Keratinocyte (primary cell): ENCODE measurements at regions not wholly inside any gene's neighbourhood (a gene's known extent, or its start where the extent isn't known, plus 50 kb on each side); places are given as distances from the start of the nearest gene placed in this dataset.

Source experiments
- DNase-seq: peaks from one replicate; pipeline ENCODE4 v3.0.0-alpha.2; 2011; ENCODE audit warnings: low read depth, missing footprints, low spot score
- FAIRE-seq: peaks from 2 replicates; lab custom pipeline; 2011; peaks lifted over from hg19 to GRCh38; lab: Jason Lieb, UNC
- H2AFZ ChIP-seq: 2 replicates; pipeline ENCODE4 v1.6.0; 2012; ENCODE audit warnings: low read length, control low read depth, inconsistent platforms; ENCODE audit not compliant: control insufficient read depth
- H3K27ac ChIP-seq: 2 replicates; pipeline ENCODE4 v1.5.1; 2011; ENCODE audit warnings: low read length; ENCODE audit not compliant: control insufficient read depth, insufficient read depth
- H3K27me3 ChIP-seq: 3 replicates; pipeline ENCODE4 v1.6.0; 2011; ENCODE audit warnings: low read length; ENCODE audit not compliant: control insufficient read depth, insufficient read depth; ENCODE audit errors: extremely low read depth
- H3K36me3 ChIP-seq, 2 experiments: 2 replicates in 1 of 2; 3 replicates in 1 of 2; pipeline ENCODE4 v1.5.1; 2011; ENCODE audit warnings: low read length in 2 of 2, mild to moderate bottlenecking in 1 of 2; ENCODE audit not compliant: control insufficient read depth in 2 of 2, insufficient read depth in 2 of 2; ENCODE audit errors: extremely low read depth in 1 of 2
- H3K4me1 ChIP-seq: 3 replicates; pipeline ENCODE4 v1.5.1; 2011; ENCODE audit warnings: low read length; ENCODE audit not compliant: control insufficient read depth, insufficient read depth; ENCODE audit errors: extremely low read depth
- H3K4me2 ChIP-seq: 3 replicates; pipeline ENCODE4 v1.6.0; 2011; ENCODE audit warnings: low read depth, low read length; ENCODE audit not compliant: control insufficient read depth, insufficient read depth; ENCODE audit errors: extremely low read depth
- H3K4me3 ChIP-seq, 3 experiments: fragments of 200-600 bp in 1 of 3; sonication (generic) in 1 of 3; 2 replicates in 2 of 3; 3 replicates in 1 of 3; pipeline ENCODE4 v1.5.1; 2011 to 2016; ENCODE audit warnings: low read length in 3 of 3, mild to moderate bottlenecking in 3 of 3, control low read depth in 2 of 3, inconsistent platforms in 1 of 3, low read depth in 1 of 3, mixed read lengths in 1 of 3, mixed run types in 1 of 3, moderate library complexity in 1 of 3; ENCODE audit not compliant: control insufficient read depth in 2 of 3, insufficient read depth in 2 of 3; ENCODE audit errors: extremely low read depth in 1 of 3
- H3K79me2 ChIP-seq: 2 replicates; pipeline ENCODE4 v1.6.0; 2012; ENCODE audit warnings: low read length; ENCODE audit not compliant: control insufficient read depth, insufficient read depth
- H3K9ac ChIP-seq: 3 replicates; pipeline ENCODE4 v1.6.0; 2011; ENCODE audit warnings: low read length; ENCODE audit not compliant: control insufficient read depth, insufficient read depth; ENCODE audit errors: extremely low read depth
- H3K9me1 ChIP-seq: 3 replicates; pipeline ENCODE4 v1.6.0; 2011; ENCODE audit warnings: low read length; ENCODE audit not compliant: control insufficient read depth, insufficient read depth; ENCODE audit errors: extremely low read depth
- H3K9me3 ChIP-seq: 2 replicates; pipeline ENCODE4 v1.5.1; 2012; ENCODE audit warnings: low read depth, low read length; ENCODE audit not compliant: control insufficient read depth
- H4K20me1 ChIP-seq: 3 replicates; pipeline ENCODE4 v1.6.0; 2011; ENCODE audit warnings: low read length; ENCODE audit not compliant: control insufficient read depth, insufficient read depth; ENCODE audit errors: extremely low read depth
- EZH2 ChIP-seq: IDR thresholded peaks from one replicate; pipeline ENCODE4 v1.6.1; 2012; ENCODE audit warnings: inconsistent platforms, mild to moderate bottlenecking, low read length, moderate library complexity
- dilution Hi-C: fragments of 300-500 bp; cut with MboI; formaldehyde crosslinking; loops from one replicate; pipeline ENCODE4 v1.7.0; 2020; ENCODE audit warnings: low sequenced_read_pairs; ENCODE audit not compliant: extremely low pct_ligation_motif_present
- TF ChIP-seq, protein P1 (sequence below), 3 experiments: IDR thresholded peaks in 1 of 3; conservative IDR thresholded peaks in 1 of 3; optimal IDR thresholded peaks in 1 of 3; 2 replicates in 2 of 3; 3 replicates in 1 of 3; pipeline versions ENCODE3 to v1.5.1; 2011; ENCODE audit warnings: low read length in 3 of 3, mild to moderate bottlenecking in 3 of 3, moderate library complexity in 2 of 3, control low read depth in 1 of 3, inconsistent platforms in 1 of 3; ENCODE audit not compliant: insufficient read depth in 2 of 3; ENCODE audit errors: extremely low read depth in 1 of 3

DNA sequence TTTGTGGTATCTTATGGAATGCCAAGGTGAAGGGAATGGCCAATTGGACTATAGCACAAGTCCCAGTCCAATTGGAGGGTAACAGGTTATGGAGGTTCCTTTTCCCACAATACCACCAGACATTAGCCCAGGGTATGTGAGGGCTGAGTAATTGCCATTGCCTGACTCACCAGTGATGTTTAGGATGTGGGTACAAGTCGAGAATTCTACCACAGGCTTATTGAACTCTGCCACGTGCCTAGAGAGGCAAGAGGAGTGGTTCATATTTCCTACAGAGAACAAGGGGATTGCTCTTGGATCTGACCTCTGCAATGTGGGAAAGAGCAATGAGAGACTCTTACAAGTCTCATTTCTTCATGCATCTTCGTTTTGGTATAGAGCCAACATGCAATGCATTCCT, 85.0 kb upstream of the XCR1 start:
- FAIRE-seq (peak; percentile 96), DNase-seq (peak; percentile 75)
- TF ChIP-seq, protein P1, sequence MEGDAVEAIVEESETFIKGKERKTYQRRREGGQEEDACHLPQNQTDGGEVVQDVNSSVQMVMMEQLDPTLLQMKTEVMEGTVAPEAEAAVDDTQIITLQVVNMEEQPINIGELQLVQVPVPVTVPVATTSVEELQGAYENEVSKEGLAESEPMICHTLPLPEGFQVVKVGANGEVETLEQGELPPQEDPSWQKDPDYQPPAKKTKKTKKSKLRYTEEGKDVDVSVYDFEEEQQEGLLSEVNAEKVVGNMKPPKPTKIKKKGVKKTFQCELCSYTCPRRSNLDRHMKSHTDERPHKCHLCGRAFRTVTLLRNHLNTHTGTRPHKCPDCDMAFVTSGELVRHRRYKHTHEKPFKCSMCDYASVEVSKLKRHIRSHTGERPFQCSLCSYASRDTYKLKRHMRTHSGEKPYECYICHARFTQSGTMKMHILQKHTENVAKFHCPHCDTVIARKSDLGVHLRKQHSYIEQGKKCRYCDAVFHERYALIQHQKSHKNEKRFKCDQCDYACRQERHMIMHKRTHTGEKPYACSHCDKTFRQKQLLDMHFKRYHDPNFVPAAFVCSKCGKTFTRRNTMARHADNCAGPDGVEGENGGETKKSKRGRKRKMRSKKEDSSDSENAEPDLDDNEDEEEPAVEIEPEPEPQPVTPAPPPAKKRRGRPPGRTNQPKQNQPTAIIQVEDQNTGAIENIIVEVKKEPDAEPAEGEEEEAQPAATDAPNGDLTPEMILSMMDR (optimal IDR thresholded peaks at IDR 0.05 in 1 of 3, IDR thresholded peaks at IDR 0.05 in 1 of 3, conservative IDR thresholded peaks at IDR 0.05 in 1 of 3; ENCODE audit: extremely low read depth in 1 of 3, insufficient read depth in 2 of 3, low read length in 3 of 3), result no peak
- no peak for TF ChIP-seq EZH2
- dilution Hi-C loops, result no loop called here
- Histone ChIP-seq H3K9ac (no peak overlapping the region), H3K36me3 (no peaks in the 10 kb centered on the region), H2AFZ (no peak overlapping the region), H4K20me1 (no peaks in the 10 kb centered on the region), H3K27me3 (no peaks in the 10 kb centered on the region), H3K4me2 (no peak overlapping the region), H3K27ac (no peak overlapping the region), H3K9me1 (no peaks in the 10 kb centered on the region), H3K4me1 (peaks cover 43% of the 10 kb centered on the region), H3K4me3 (no peak overlapping the region), H3K79me2 (no peaks in the 10 kb centered on the region), H3K9me3 (no peaks in the 10 kb centered on the region)

DNA sequence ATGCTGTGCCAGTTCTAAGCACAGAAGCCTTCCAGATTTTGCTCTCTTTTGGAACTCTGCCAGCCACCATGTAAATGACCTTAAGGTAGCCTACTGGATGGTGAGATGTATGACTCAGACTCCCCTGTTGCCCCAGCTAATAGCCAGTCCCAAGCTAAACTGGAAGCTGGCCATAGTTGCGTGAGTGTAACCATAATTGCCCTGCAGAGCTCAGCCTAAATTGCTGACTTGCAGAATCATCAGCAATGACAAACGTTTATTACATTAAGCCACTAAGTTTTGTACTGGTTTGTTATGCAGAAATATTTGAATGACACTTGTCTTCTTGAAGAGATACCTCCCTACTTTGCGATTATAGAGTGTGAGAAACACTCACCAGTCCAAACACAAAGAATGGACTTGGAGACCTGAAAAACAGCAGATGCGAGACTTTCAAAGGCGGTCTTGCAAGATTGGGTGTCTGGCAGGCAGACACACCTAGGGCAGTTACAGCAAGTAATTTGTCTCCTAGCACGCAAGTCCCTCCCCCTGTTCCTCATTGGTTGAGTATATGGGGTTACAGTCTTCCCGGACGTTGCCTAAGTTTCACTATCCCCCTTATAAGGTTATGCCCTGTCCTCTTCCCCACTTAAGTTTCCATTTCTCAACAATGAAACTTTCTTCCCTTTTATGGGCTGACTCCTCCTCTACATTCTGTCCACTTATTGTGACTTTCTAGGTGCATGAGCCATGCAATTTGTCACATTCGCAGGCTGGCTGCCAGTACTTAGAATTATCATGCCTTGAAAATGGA, 83.6 kb upstream of the XCR1 start:
- dilution Hi-C loops, result no loop called here
- H3K4me2 ChIP-seq, result no peak overlapping the region
- H2AFZ ChIP-seq, result no peak overlapping the region
- no peak for TF ChIP-seq EZH2
- TF ChIP-seq, protein P1 (optimal IDR thresholded peaks at IDR 0.05 in 1 of 3, IDR thresholded peaks at IDR 0.05 in 1 of 3, conservative IDR thresholded peaks at IDR 0.05 in 1 of 3; ENCODE audit: extremely low read depth in 1 of 3, insufficient read depth in 2 of 3, low read length in 3 of 3), result no peak
- no peak overlapping the region for H3K4me3 ChIP-seq
- H4K20me1 ChIP-seq, result no peaks in the 10 kb centered on the region
- no peaks in the 10 kb centered on the region for H3K9me1 ChIP-seq
- DNase-seq, result no peak
- H3K9ac ChIP-seq, result no peak overlapping the region
- H3K79me2 ChIP-seq, result no peaks in the 10 kb centered on the region
- FAIRE-seq, result peak; percentile 84
- H3K9me3 ChIP-seq, result no peaks in the 10 kb centered on the region
- H3K36me3 ChIP-seq, result no peaks in the 10 kb centered on the region
- H3K27me3 ChIP-seq, result no peaks in the 10 kb centered on the region
- H3K27ac ChIP-seq, result no peak overlapping the region
- peaks cover 41% of the 10 kb centered on the region for H3K4me1 ChIP-seq
